Body of pancreas (tissue), 4 donors: ENCODE measurements at regions not wholly inside any gene's neighbourhood (a gene's known extent, or its start where the extent isn't known, plus 50 kb on each side); places are given as distances from the start of the nearest gene placed in this dataset.

Experiments
- POLR2A ChIP-seq, 3 donors: fragments of 450-650 bp; IDR thresholded peaks; one replicate each; pipeline ENCODE4 v1.6.1; 2016; ENCODE audit warnings: antibody characterized with exemption in 3 of 3, mild to moderate bottlenecking in 2 of 3
- TF ChIP-seq, protein P1 (sequence below), 7 experiments: fragments of 450-650 bp in 4 of 7; fragments of 200-600 bp in 3 of 7; sonication (generic) in 3 of 7; IDR thresholded peaks; one replicate each; pipeline ENCODE4 v1.5.1; 2016 to 2019; ENCODE audit warnings: antibody characterized with exemption in 7 of 7

DNA sequence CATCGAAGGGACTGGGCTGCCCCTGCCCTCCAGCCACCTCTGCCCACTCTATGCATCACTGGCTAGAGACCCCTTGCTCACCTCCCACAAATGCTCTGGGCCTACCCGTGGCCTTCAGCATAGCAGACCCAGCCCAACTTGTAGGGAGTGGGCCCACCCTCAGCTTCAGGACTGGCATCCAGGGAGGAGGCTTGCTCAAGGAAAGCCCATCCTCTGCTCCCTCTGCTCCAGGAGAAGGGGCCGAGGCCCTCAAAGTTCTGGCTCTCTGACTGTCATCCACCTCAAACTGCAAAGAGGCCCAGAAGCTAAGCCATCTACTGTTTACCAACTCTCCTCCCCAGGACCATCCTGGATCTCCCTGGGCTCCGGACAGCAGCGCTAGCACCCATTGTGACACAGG lies 84.5 kb downstream of the C5orf15 start:
- TF ChIP-seq, protein P1, sequence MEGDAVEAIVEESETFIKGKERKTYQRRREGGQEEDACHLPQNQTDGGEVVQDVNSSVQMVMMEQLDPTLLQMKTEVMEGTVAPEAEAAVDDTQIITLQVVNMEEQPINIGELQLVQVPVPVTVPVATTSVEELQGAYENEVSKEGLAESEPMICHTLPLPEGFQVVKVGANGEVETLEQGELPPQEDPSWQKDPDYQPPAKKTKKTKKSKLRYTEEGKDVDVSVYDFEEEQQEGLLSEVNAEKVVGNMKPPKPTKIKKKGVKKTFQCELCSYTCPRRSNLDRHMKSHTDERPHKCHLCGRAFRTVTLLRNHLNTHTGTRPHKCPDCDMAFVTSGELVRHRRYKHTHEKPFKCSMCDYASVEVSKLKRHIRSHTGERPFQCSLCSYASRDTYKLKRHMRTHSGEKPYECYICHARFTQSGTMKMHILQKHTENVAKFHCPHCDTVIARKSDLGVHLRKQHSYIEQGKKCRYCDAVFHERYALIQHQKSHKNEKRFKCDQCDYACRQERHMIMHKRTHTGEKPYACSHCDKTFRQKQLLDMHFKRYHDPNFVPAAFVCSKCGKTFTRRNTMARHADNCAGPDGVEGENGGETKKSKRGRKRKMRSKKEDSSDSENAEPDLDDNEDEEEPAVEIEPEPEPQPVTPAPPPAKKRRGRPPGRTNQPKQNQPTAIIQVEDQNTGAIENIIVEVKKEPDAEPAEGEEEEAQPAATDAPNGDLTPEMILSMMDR (IDR thresholded peaks at IDR 0.05): no peak
- TF ChIP-seq POLR2A (IDR thresholded peaks at IDR 0.05): no peak
